Naive thymus-derived CD4-positive, alpha-beta T cell (primary cell): ENCODE measurements at regions not wholly inside any gene's neighbourhood (a gene's known extent, or its start where the extent isn't known, plus 50 kb on each side); places are given as distances from the start of the nearest gene placed in this dataset.

Experiments
- ATAC-seq: fragments of 150-1000 bp; cut with Tn5 transposase; 2 replicates; pipeline ENCODE4 v1.10.0; 2021; ENCODE audit warnings: mild to moderate bottlenecking, moderate library complexity
- CTCF ChIA-PET: fragments of 350-600 bp; sonication (Branson Sonifier 250); formaldehyde crosslinking; loops from one replicate; lab custom pipeline; 2021; ENCODE audit warnings: antibody characterized with exemption; lab: Charles Lee
- POLR2A ChIA-PET: fragments of 350-600 bp; sonication (Branson Sonifier 250); formaldehyde crosslinking; loops from one replicate; lab custom pipeline; 2021; ENCODE audit warnings: antibody characterized with exemption, inconsistent platforms; lab: Charles Lee
- DNase-seq, 9 donors: peaks; one replicate each; pipeline versions ENCODE4 v3.0.0 to v3.0.0-alpha.2; 2020 to 2022; ENCODE audit warnings: mixed read lengths in 1 of 9
- H3K27ac ChIP-seq: one replicate; pipeline ENCODE4 v1.7.0; 2013; ENCODE audit warnings: mild to moderate bottlenecking, low read depth, low read length, moderate library complexity
- H3K27me3 ChIP-seq, 2 donors: one replicate each; pipeline ENCODE4 v1.7.0; 2013; ENCODE audit warnings: low read length in 2 of 2, mild to moderate bottlenecking in 2 of 2, moderate library complexity in 2 of 2; ENCODE audit not compliant: control insufficient read depth in 2 of 2, insufficient read depth in 2 of 2
- H3K36me3 ChIP-seq, 3 experiments: 1 replicate in 2 of 3; 2 replicates in 1 of 3; pipeline ENCODE4 v1.7.0; 2013; ENCODE audit warnings: low read length in 3 of 3, mild to moderate bottlenecking in 3 of 3, moderate library complexity in 1 of 3; ENCODE audit not compliant: insufficient read depth in 3 of 3, control insufficient read depth in 2 of 3
- H3K4me1 ChIP-seq, 2 donors: one replicate each; pipeline ENCODE4 v1.7.0; 2013; ENCODE audit warnings: low read length in 2 of 2, mild to moderate bottlenecking in 2 of 2, moderate library complexity in 1 of 2; ENCODE audit not compliant: control insufficient read depth in 2 of 2, insufficient read depth in 2 of 2
- H3K4me3 ChIP-seq: 2 replicates; pipeline ENCODE4 v1.7.0; 2013; ENCODE audit warnings: mild to moderate bottlenecking, low read length
- H3K9me3 ChIP-seq, 3 experiments: 1 replicate in 2 of 3; 2 replicates in 1 of 3; pipeline ENCODE4 v1.7.0; 2013; ENCODE audit warnings: low read length in 3 of 3; ENCODE audit not compliant: control insufficient read depth in 2 of 3
- H3K27ac Mint-ChIP-seq, 9 donors: one replicate each; pipeline ENCODE4 v1.8.0; 2020 to 2022; ENCODE audit warnings: mixed read lengths in 9 of 9, mild to moderate bottlenecking in 8 of 9, moderate library complexity in 5 of 9, inconsistent platforms in 2 of 9
- H3K27me3 Mint-ChIP-seq, 5 donors: one replicate each; pipeline ENCODE4 v1.8.0; 2021 to 2022; ENCODE audit warnings: mixed read lengths in 5 of 5, mild to moderate bottlenecking in 1 of 5
- H3K36me3 Mint-ChIP-seq, 5 donors: one replicate each; pipeline ENCODE4 v1.8.0; 2020 to 2022; ENCODE audit warnings: mixed read lengths in 5 of 5, mild to moderate bottlenecking in 3 of 5, inconsistent platforms in 1 of 5
- H3K4me1 Mint-ChIP-seq, 7 donors: one replicate each; pipeline ENCODE4 v1.8.0; 2020 to 2022; ENCODE audit warnings: mixed read lengths in 7 of 7, mild to moderate bottlenecking in 3 of 7, inconsistent platforms in 1 of 7
- H3K4me3 Mint-ChIP-seq, 10 donors: one replicate each; pipeline ENCODE4 v1.8.0; 2020 to 2022; ENCODE audit warnings: mild to moderate bottlenecking in 10 of 10, mixed read lengths in 10 of 10, moderate library complexity in 6 of 10, inconsistent platforms in 2 of 10
- H3K9me3 Mint-ChIP-seq, 11 donors: one replicate each; pipeline ENCODE4 v1.8.0; 2020 to 2022; ENCODE audit warnings: mixed read lengths in 11 of 11, mild to moderate bottlenecking in 4 of 11, inconsistent platforms in 1 of 11, moderate library complexity in 1 of 11
- intact Hi-C, 2 donors: fragments of 100-400 bp; cut with micrococcal nuclease; formaldehyde crosslinking; loops; one replicate each; pipeline ENCODE4 v1.15.1; 2023

GRCh38 chr2:139763705-139764104, 983.5 kb upstream of the NXPH2 start:
- POLR2A ChIA-PET = no interaction called here
- intact Hi-C loops = no loop called here
- Histone ChIP-seq H3K9me3 (peaks cover 0 to 9% (median 0%) of the 10 kb centered on the region in 3 experiments), H3K36me3 (no peaks in the 10 kb centered on the region), H3K4me1 (no peaks in the 10 kb centered on the region), H3K27ac (no peak overlapping the region), H3K4me3 (no peak overlapping the region), H3K27me3 (no peaks in the 10 kb centered on the region)
- DNase-seq (no peak), ATAC-seq (no peak)
- H3K9me3 Mint-ChIP-seq = peaks cover 2 to 12% (median 5%) of the 10 kb centered on the region in 11 donors
- no peak overlapping the region for H3K27ac Mint-ChIP-seq
- no peak overlapping the region for H3K4me3 Mint-ChIP-seq
- CTCF ChIA-PET = no interaction called here
- H3K4me1 Mint-ChIP-seq = peaks cover 0 to 2% (median 0%) of the 10 kb centered on the region in 7 donors
- H3K36me3 Mint-ChIP-seq = no peaks in the 10 kb centered on the region
- H3K27me3 Mint-ChIP-seq = no peaks in the 10 kb centered on the region

GRCh38 chr2:139759000-139759505, 978.9 kb upstream of the NXPH2 start:
- H3K27ac ChIP-seq = no peak overlapping the region
- Mint-ChIP-seq H3K9me3 (peaks cover 9 to 48% (median 20%) of the 10 kb centered on the region in 11 donors), H3K4me1 (no peaks in the 10 kb centered on the region), H3K27me3 (no peaks in the 10 kb centered on the region), H3K27ac (no peak overlapping the region), H3K36me3 (peaks cover 0 to 3% (median 0%) of the 10 kb centered on the region in 5 donors), H3K4me3 (no peak overlapping the region)
- H3K4me1 ChIP-seq = no peaks in the 10 kb centered on the region
- H3K36me3 ChIP-seq = no peaks in the 10 kb centered on the region
- H3K9me3 ChIP-seq = peaks cover 0 to 9% (median 0%) of the 10 kb centered on the region in 3 experiments
- DNase-seq (no peak), ATAC-seq (no peak)
- ChIA-PET CTCF (no interaction called here), POLR2A (no interaction called here)
- H3K4me3 ChIP-seq = no peak overlapping the region
- intact Hi-C loops = no loop called here
- H3K27me3 ChIP-seq = no peaks in the 10 kb centered on the region

- H3K9me3 ChIP-seq = peaks cover 0 to 6% (median 0%) of the 10 kb centered on the region in 3 experiments
- H3K9me3 Mint-ChIP-seq = peaks cover 0 to 44% (median 16%) of the 10 kb centered on the region in 11 donors
- no peak overlapping the region for H3K4me3 ChIP-seq
- ATAC-seq (no peak), DNase-seq (no peak)
- H3K36me3 Mint-ChIP-seq = no peaks in the 10 kb centered on the region
- no peaks in the 10 kb centered on the region for H3K4me1 Mint-ChIP-seq
- H3K27ac Mint-ChIP-seq = no peak overlapping the region
- H3K27me3 ChIP-seq = no peaks in the 10 kb centered on the region
- intact Hi-C loops = no loop called here
- no peaks in the 10 kb centered on the region for H3K36me3 ChIP-seq
- ChIA-PET CTCF (no interaction called here), POLR2A (no interaction called here)
- no peak overlapping the region for H3K4me3 Mint-ChIP-seq
- no peaks in the 10 kb centered on the region for H3K27me3 Mint-ChIP-seq
- no peak overlapping the region for H3K27ac ChIP-seq
- H3K4me1 ChIP-seq = no peaks in the 10 kb centered on the region
Measured at GRCh38 chr2:139746901-139747300, 966.7 kb upstream of the NXPH2 start.

GRCh38 chr2:139744273-139744672, 964.1 kb upstream of the NXPH2 start:
- H3K36me3 Mint-ChIP-seq = no peaks in the 10 kb centered on the region
- ATAC-seq (no peak), DNase-seq (no peak)
- POLR2A ChIA-PET = no interaction called here
- intact Hi-C loops = no loop called here
- CTCF ChIA-PET = no interaction called here
- peaks cover 0 to 6% (median 0%) of the 10 kb centered on the region in 3 experiments for H3K9me3 ChIP-seq
- no peak overlapping the region for H3K27ac ChIP-seq
- H3K36me3 ChIP-seq = no peaks in the 10 kb centered on the region
- H3K27me3 Mint-ChIP-seq = no peaks in the 10 kb centered on the region
- H3K4me1 ChIP-seq = no peaks in the 10 kb centered on the region
- H3K27ac Mint-ChIP-seq = no peak overlapping the region
- H3K4me3 ChIP-seq = no peak overlapping the region
- H3K9me3 Mint-ChIP-seq = peaks cover 0 to 29% (median 11%) of the 10 kb centered on the region in 11 donors
- H3K4me3 Mint-ChIP-seq = no peak overlapping the region
- no peaks in the 10 kb centered on the region for H3K4me1 Mint-ChIP-seq
- no peaks in the 10 kb centered on the region for H3K27me3 ChIP-seq

GRCh38 chr2:139742216-139743172, 962.3 kb upstream of the NXPH2 start:
- no peak for DNase-seq
- no peaks in the 10 kb centered on the region for H3K4me1 Mint-ChIP-seq
- H3K27me3 Mint-ChIP-seq = no peaks in the 10 kb centered on the region
- no peak overlapping the region for H3K4me3 Mint-ChIP-seq
- ATAC-seq = no peak
- CTCF ChIA-PET = no interaction called here
- Histone ChIP-seq H3K27ac (no peak overlapping the region), H3K4me3 (no peak overlapping the region), H3K4me1 (no peaks in the 10 kb centered on the region), H3K27me3 (no peaks in the 10 kb centered on the region), H3K36me3 (no peaks in the 10 kb centered on the region), H3K9me3 (peaks cover 0 to 6% (median 0%) of the 10 kb centered on the region in 3 experiments)
- intact Hi-C loops = no loop called here
- H3K36me3 Mint-ChIP-seq = no peaks in the 10 kb centered on the region
- H3K9me3 Mint-ChIP-seq = peaks cover 0 to 26% (median 9%) of the 10 kb centered on the region in 11 donors
- POLR2A ChIA-PET = no interaction called here
- H3K27ac Mint-ChIP-seq = no peak overlapping the region

- Mint-ChIP-seq H3K4me1 (no peaks in the 10 kb centered on the region), H3K4me3 (no peak overlapping the region), H3K9me3 (peaks cover 0 to 10% (median 3%) of the 10 kb centered on the region in 11 donors), H3K27me3 (no peaks in the 10 kb centered on the region), H3K27ac (no peak overlapping the region), H3K36me3 (no peaks in the 10 kb centered on the region)
- Histone ChIP-seq H3K9me3 (peaks cover 0 to 3% (median 0%) of the 10 kb centered on the region in 3 experiments), H3K4me3 (no peak overlapping the region), H3K4me1 (no peaks in the 10 kb centered on the region), H3K36me3 (no peaks in the 10 kb centered on the region), H3K27ac (no peak overlapping the region), H3K27me3 (no peaks in the 10 kb centered on the region)
- POLR2A ChIA-PET = no interaction called here
- ATAC-seq (no peak), DNase-seq (no peak)
- intact Hi-C loops = no loop called here
- CTCF ChIA-PET = no interaction called here
Measured at GRCh38 chr2:139737659-139738058, 957.5 kb upstream of the NXPH2 start.
